IMR-90 (cell line): ENCODE measurements at regions not wholly inside any gene's neighbourhood (a gene's known extent, or its start where the extent isn't known, plus 50 kb on each side); places are given as distances from the start of the nearest gene placed in this dataset.
"Not testable (repeated sequence)": the region's sequence is repeated elsewhere in the genome, so short reads cannot be mapped to it uniquely, and the experiment has no call there.

Source experiments
- ATAC-seq: fragments of 200-7000 bp; cut with Tn5 transposase; 2 replicates; pipeline ENCODE4 v1.9.1; 2020; ENCODE audit warnings: low read depth, mild to moderate bottlenecking, moderate library complexity
- BruUV-seq: library from RNA; stranded (reverse); fragments of 400-500 nt; replicated peaks from 2 replicates; lab custom pipeline; 2021; lab: Mats Ljungman, UMichigan
- CTCF ChIA-PET: fragments of 300-600 bp; formaldehyde crosslinking; extraction: SDS; loops from one replicate; lab custom pipeline; 2021; ENCODE audit warnings: antibody characterized with exemption; lab: Yijun Ruan, JAX
- POLR2A ChIA-PET: fragments of 300-600 bp; sonication (Branson Sonifier 250); formaldehyde crosslinking; loops from one replicate; lab custom pipeline; 2022; ENCODE audit warnings: antibody characterized with exemption; ENCODE audit not compliant: unreplicated experiment; lab: Charles Lee
- DNase-seq: peaks from one replicate; pipeline ENCODE4 v3.0.0; 2013
- H2AFZ ChIP-seq: replicated peaks from 2 replicates; pipeline ENCODE3; 2013; ENCODE audit warnings: low read length, mild to moderate bottlenecking; ENCODE audit not compliant: poor library complexity
- H2AK5ac ChIP-seq: 2 replicates; pipeline ENCODE4 v1.6.1; 2013; ENCODE audit warnings: low read depth, low read length, inconsistent platforms
- H2AK9ac ChIP-seq: replicated peaks from 2 replicates; pipeline ENCODE3; 2013; ENCODE audit warnings: mild to moderate bottlenecking, low read depth, low read length, moderate library complexity; ENCODE audit not compliant: poor library complexity
- H2BK120ac ChIP-seq: 2 replicates; pipeline ENCODE4 v1.6.1; 2013; ENCODE audit warnings: low read depth, low read length, inconsistent platforms
- H2BK15ac ChIP-seq: 3 replicates; pipeline ENCODE4 v1.6.1; 2013; ENCODE audit warnings: low read depth, low read length, inconsistent platforms
- H2BK20ac ChIP-seq: 2 replicates; pipeline ENCODE4 v1.6.1; 2013; ENCODE audit warnings: low read depth, mild to moderate bottlenecking, inconsistent platforms, low read length, moderate library complexity
- H2BK5ac ChIP-seq: 2 replicates; pipeline ENCODE4 v1.6.1; 2013; ENCODE audit warnings: mild to moderate bottlenecking, low read depth, low read length, inconsistent platforms; ENCODE audit not compliant: poor library complexity, severe bottlenecking
- H3K14ac ChIP-seq: replicated peaks from 2 replicates; pipeline ENCODE4 v1.6.1; 2013; ENCODE audit warnings: low read depth, low read length, inconsistent platforms
- H3K18ac ChIP-seq: 2 replicates; pipeline ENCODE4 v1.6.1; 2013; ENCODE audit warnings: low read depth, low read length, control low read depth
- H3K23ac ChIP-seq: 2 replicates; pipeline ENCODE4 v1.6.1; 2013; ENCODE audit warnings: low read depth, low read length, inconsistent platforms
- H3K27ac ChIP-seq: 2 replicates; pipeline ENCODE4 v1.5.1; 2013; ENCODE audit warnings: mild to moderate bottlenecking, control low read depth, low read length; ENCODE audit not compliant: insufficient read depth
- H3K27me3 ChIP-seq: 2 replicates; pipeline ENCODE4 v1.6.1; 2013; ENCODE audit warnings: low read length; ENCODE audit not compliant: control insufficient read depth, insufficient read depth
- H3K36me3 ChIP-seq: 2 replicates; pipeline ENCODE4 v1.6.1; 2013; ENCODE audit warnings: low read length, mixed read lengths; ENCODE audit not compliant: control insufficient read depth, insufficient read depth
- H3K4ac ChIP-seq: 2 replicates; pipeline ENCODE4 v1.6.1; 2013; ENCODE audit warnings: low read depth, low read length, inconsistent platforms
- H3K4me1 ChIP-seq: 2 replicates; pipeline ENCODE4 v1.6.1; 2013; ENCODE audit warnings: low read length, mixed read lengths; ENCODE audit not compliant: control insufficient read depth, insufficient read depth
- H3K4me2 ChIP-seq: 2 replicates; pipeline ENCODE4 v1.6.1; 2013; ENCODE audit warnings: low read depth, mild to moderate bottlenecking, control low read depth, low read length, moderate library complexity
- H3K4me3 ChIP-seq: 2 replicates; pipeline ENCODE4 v1.5.1; 2013; ENCODE audit warnings: low read depth, mild to moderate bottlenecking, control low read depth, low read length, moderate library complexity; ENCODE audit not compliant: insufficient read depth
- H3K56ac ChIP-seq: 2 replicates; pipeline ENCODE4 v1.6.1; 2013; ENCODE audit warnings: low read length, inconsistent platforms; ENCODE audit not compliant: insufficient read depth; ENCODE audit errors: extremely low read depth
- H3K79me1 ChIP-seq, 2 experiments: 2 replicates each; pipeline ENCODE4 v1.6.1; 2013; ENCODE audit warnings: low read length in 2 of 2, inconsistent platforms in 1 of 2, low read depth in 1 of 2
- H3K9ac ChIP-seq: 2 replicates; pipeline ENCODE4 v1.6.1; 2013; ENCODE audit warnings: low read depth, low read length, control low read depth
- H3K9me1 ChIP-seq: 2 replicates; pipeline ENCODE4 v1.6.1; 2013; ENCODE audit warnings: low read length, inconsistent platforms; ENCODE audit not compliant: insufficient read depth
- H3K9me3 ChIP-seq: 2 replicates; pipeline ENCODE4 v1.6.1; 2013; ENCODE audit warnings: low read length; ENCODE audit not compliant: control insufficient read depth, insufficient read depth
- H4K20me1 ChIP-seq: 2 replicates; pipeline ENCODE4 v1.6.1; 2013; ENCODE audit warnings: low read length, inconsistent platforms; ENCODE audit not compliant: insufficient read depth
- H4K5ac ChIP-seq: 2 replicates; pipeline ENCODE4 v1.6.1; 2013; ENCODE audit warnings: mild to moderate bottlenecking, low read depth, low read length, control low read depth
- H4K8ac ChIP-seq, 2 experiments: 2 replicates each; pipeline ENCODE4 v1.6.1; 2013; ENCODE audit warnings: low read depth in 2 of 2, low read length in 2 of 2, control low read depth in 1 of 2, inconsistent platforms in 1 of 2
- H4K91ac ChIP-seq: 2 replicates; pipeline ENCODE4 v1.6.1; 2013; ENCODE audit warnings: low read depth, low read length, inconsistent platforms; ENCODE audit not compliant: insufficient read depth
- WGBS, 2 experiments: methylation state at CpG; one replicate each; pipeline versions ENCODE4 v1.1.5 to v1.1.7; 2013; ENCODE audit warnings: missing lambda C conversion rate in 2 of 2; ENCODE audit not compliant: insufficient read length in 1 of 2; ENCODE audit errors: extremely low coverage in 2 of 2; 5-methylcytosine and 5-hydroxymethylcytosine counted together
- dilution Hi-C: fragments of 300-500 bp; cut with HindIII; formaldehyde crosslinking; loops from one replicate; pipeline ENCODE4 v1.14.3; 2018; ENCODE audit warnings: low sequenced_read_pairs; ENCODE audit not compliant: unreplicated experiment
- in situ Hi-C: fragments of 300-500 bp; cut with MboI; formaldehyde crosslinking; loops from 3 replicates; pipeline ENCODE4 v1.14.3; 2019; ENCODE audit warnings: low sequenced_read_pairs, inconsistent platforms, mixed read lengths
- intact Hi-C: fragments of 100-400 bp; cut with micrococcal nuclease; formaldehyde crosslinking; loops from 2 replicates; pipeline ENCODE4 v1.10.0; 2022

DNA sequence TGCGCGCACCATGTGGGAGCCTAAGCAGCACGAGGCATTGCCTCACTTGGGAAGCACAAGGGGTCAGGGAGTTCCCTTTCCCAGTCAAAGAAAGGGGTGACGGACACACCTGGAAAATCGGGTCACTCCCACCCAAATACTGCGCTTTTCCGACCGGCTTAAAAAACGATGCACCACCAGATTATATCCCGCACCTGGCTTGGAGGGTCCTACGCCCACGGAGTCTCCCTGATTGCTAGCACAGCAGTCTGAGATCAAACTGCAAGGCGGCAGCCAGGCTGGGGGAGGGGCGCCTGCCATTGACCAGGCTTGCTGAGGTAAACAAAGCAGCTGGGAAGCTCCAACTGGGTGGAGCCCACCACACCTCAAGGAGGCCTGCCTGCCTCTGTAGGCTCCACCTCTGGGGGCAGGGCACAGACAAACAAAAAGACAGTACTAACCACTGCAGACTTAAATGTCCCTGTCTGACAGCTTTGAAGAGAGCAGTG, 627.7 kb upstream of the VRK2 start:
- H3K4me2 ChIP-seq, CTCF ChIA-PET, H3K4me1 ChIP-seq, POLR2A ChIA-PET, H2AK9ac ChIP-seq, H3K9me3 ChIP-seq, intact Hi-C loops, H3K23ac ChIP-seq, H3K4me3 ChIP-seq, H3K79me1 ChIP-seq, H2BK20ac ChIP-seq, dilution Hi-C loops, H2AFZ ChIP-seq, H2BK15ac ChIP-seq, H3K27ac ChIP-seq, H4K20me1 ChIP-seq, H2BK120ac ChIP-seq, H4K5ac ChIP-seq, H3K56ac ChIP-seq, H2AK5ac ChIP-seq, H4K8ac ChIP-seq, H3K9ac ChIP-seq, H3K27me3 ChIP-seq, H2BK5ac ChIP-seq, H3K14ac ChIP-seq, H3K18ac ChIP-seq, in situ Hi-C loops, H3K36me3 ChIP-seq, BruUV-seq, DNase-seq, H3K4ac ChIP-seq, ATAC-seq, H4K91ac ChIP-seq, H3K9me1 ChIP-seq: not testable (repeated sequence)
- WGBS, 2 experiments: no CpG with 5 or more reads among the region's 14 CpGs
